ENCODE measurements at regions not wholly inside any gene's neighbourhood (a gene's known extent, or its start where the extent isn't known, plus 50 kb on each side); places are given as distances from the start of the nearest gene placed in this dataset.

- H3K9ac ChIP-seq (ENCODE audit: insufficient read depth in 1 of 2, low read length in 2 of 2) = no peak overlapping the region
Measured at GRCh38 chr2:16327326-16327725, 338.3 kb downstream of the CYRIA start.

GRCh38 chr2:16326711-16327300 is 338.8 kb downstream of the CYRIA start:
- Histone ChIP-seq H3K4me1 (ENCODE audit: control insufficient read depth in 5 of 5, insufficient read depth in 5 of 5, low read length in 5 of 5) (peaks cover 0 to 22% (median 5%) of the 10 kb centered on the region in 5 donors), H3K4me3 (no peak overlapping the region), H3K27ac (ENCODE audit: low read depth in 1 of 2, low read length in 1 of 2) (no peak overlapping the region), H3K27me3 (ENCODE audit: control insufficient read depth in 3 of 3, insufficient read depth in 3 of 3, low read length in 2 of 3) (no peaks in the 10 kb centered on the region), H3K9ac (ENCODE audit: insufficient read depth in 1 of 2, low read length in 2 of 2) (no peak overlapping the region), H3K9me3 (ENCODE audit: control insufficient read depth in 4 of 4, insufficient read depth in 3 of 4, low read length in 3 of 4) (no peaks in the 10 kb centered on the region), H3K36me3 (ENCODE audit: control insufficient read depth in 4 of 4, insufficient read depth in 4 of 4, low read length in 4 of 4) (no peaks in the 10 kb centered on the region)
- TF ChIP-seq CTCF (IDR thresholded peaks at IDR 0.05; ENCODE audit: control extremely low read depth, extremely low read depth) = no peak
- ATAC-seq (ENCODE audit: insufficient read depth, low FRiP score) (no peak), DNase-seq (no peak)
- 56 to 68% methylated on average over 2 of the region's 2 CpGs for WGBS, 2 donors

More at GRCh38 chr2:16327326-16327725, 338.3 kb downstream of the CYRIA start:
- DNase-seq (no peak), ATAC-seq (ENCODE audit: insufficient read depth, low FRiP score) (no peak)
- 91 to 93% methylated on average over 4 of the region's 4 CpGs for WGBS, 2 donors
- no peak overlapping the region for H3K4me3 ChIP-seq
- TF ChIP-seq CTCF (IDR thresholded peaks at IDR 0.05; ENCODE audit: control extremely low read depth, extremely low read depth) = no peak
- peaks cover 0 to 24% (median 5%) of the 10 kb centered on the region in 5 donors for H3K4me1 ChIP-seq (ENCODE audit: control insufficient read depth in 5 of 5, insufficient read depth in 5 of 5, low read length in 5 of 5)
- H3K9me3 ChIP-seq (ENCODE audit: control insufficient read depth in 4 of 4, insufficient read depth in 3 of 4, low read length in 3 of 4) = no peaks in the 10 kb centered on the region
- no peaks in the 10 kb centered on the region for H3K27me3 ChIP-seq (ENCODE audit: control insufficient read depth in 3 of 3, insufficient read depth in 3 of 3, low read length in 2 of 3)
- no peak overlapping the region for H3K27ac ChIP-seq (ENCODE audit: low read depth in 1 of 2, low read length in 1 of 2)
- H3K36me3 ChIP-seq (ENCODE audit: control insufficient read depth in 4 of 4, insufficient read depth in 4 of 4, low read length in 4 of 4) = no peaks in the 10 kb centered on the region

- 91 to 94% methylated on average over 9 of the region's 9 CpGs for WGBS, 2 donors
- ATAC-seq (ENCODE audit: insufficient read depth, low FRiP score) = no peak
- Histone ChIP-seq H3K36me3 (ENCODE audit: control insufficient read depth in 4 of 4, insufficient read depth in 4 of 4, low read length in 4 of 4) (no peaks in the 10 kb centered on the region), H3K27ac (ENCODE audit: low read depth in 1 of 2, low read length in 1 of 2) (no peak overlapping the region), H3K9ac (ENCODE audit: insufficient read depth in 1 of 2, low read length in 2 of 2) (no peak overlapping the region), H3K9me3 (ENCODE audit: control insufficient read depth in 4 of 4, insufficient read depth in 3 of 4, low read length in 3 of 4) (no peaks in the 10 kb centered on the region), H3K4me1 (ENCODE audit: control insufficient read depth in 5 of 5, insufficient read depth in 5 of 5, low read length in 5 of 5) (peaks cover 0 to 17% (median 5%) of the 10 kb centered on the region in 5 donors), H3K27me3 (ENCODE audit: control insufficient read depth in 3 of 3, insufficient read depth in 3 of 3, low read length in 2 of 3) (no peaks in the 10 kb centered on the region), H3K4me3 (no peak overlapping the region)
- no peak for TF ChIP-seq CTCF (IDR thresholded peaks at IDR 0.05; ENCODE audit: control extremely low read depth, extremely low read depth)
- DNase-seq = no peak
Measured at GRCh38 chr2:16325976-16326510, 339.6 kb downstream of the CYRIA start.
